Astrocyte of the spinal cord (primary cell): ENCODE measurements at regions not wholly inside any gene's neighbourhood (a gene's known extent, or its start where the extent isn't known, plus 50 kb on each side); places are given as distances from the start of the nearest gene placed in this dataset.

Experiments used
- DNase-seq: peaks from one replicate; pipeline ENCODE4 v3.0.0; 2011; ENCODE audit warnings: low read depth, low spot score
- H3K4me3 ChIP-seq: 2 replicates; pipeline ENCODE4 v1.5.1; 2011; ENCODE audit warnings: low read depth, mild to moderate bottlenecking, low read length, moderate library complexity
- in situ Hi-C: cut with HindIII; loops from 2 replicates; pipeline ENCODE4 v1.10.0; 2017; ENCODE audit warnings: low sequenced_read_pairs
- TF ChIP-seq, protein P1 (sequence below): IDR thresholded peaks from 2 replicates; pipeline ENCODE4 v1.5.1; 2012; ENCODE audit warnings: low read depth, mild to moderate bottlenecking, low read length, inconsistent platforms

DNA sequence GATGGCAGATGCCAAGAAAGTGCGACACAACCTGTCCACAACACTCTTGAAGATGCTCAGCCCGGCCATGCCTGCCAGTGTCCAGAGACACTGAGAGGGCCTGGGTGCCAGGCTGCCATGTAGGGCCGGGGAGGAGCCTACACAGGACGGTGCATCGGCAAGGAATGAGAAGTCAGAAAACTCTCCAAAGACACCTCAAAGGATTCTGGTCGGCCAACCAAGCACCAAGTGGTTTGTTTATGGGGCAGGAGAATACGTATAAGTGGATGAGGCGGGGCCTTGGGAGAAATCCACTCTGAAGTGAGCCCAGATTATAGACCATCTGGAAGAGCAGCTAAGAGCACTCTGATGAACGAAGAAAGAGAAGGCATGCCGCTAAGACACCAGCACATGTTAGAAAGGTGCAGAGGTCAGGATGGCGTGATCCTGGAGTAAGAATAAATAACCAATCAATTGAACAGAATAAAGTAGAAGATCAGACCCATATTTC lies 120.7 kb upstream of the FOXQ1 start:
- H3K4me3 ChIP-seq, result no peak overlapping the region
- TF ChIP-seq, protein P1, sequence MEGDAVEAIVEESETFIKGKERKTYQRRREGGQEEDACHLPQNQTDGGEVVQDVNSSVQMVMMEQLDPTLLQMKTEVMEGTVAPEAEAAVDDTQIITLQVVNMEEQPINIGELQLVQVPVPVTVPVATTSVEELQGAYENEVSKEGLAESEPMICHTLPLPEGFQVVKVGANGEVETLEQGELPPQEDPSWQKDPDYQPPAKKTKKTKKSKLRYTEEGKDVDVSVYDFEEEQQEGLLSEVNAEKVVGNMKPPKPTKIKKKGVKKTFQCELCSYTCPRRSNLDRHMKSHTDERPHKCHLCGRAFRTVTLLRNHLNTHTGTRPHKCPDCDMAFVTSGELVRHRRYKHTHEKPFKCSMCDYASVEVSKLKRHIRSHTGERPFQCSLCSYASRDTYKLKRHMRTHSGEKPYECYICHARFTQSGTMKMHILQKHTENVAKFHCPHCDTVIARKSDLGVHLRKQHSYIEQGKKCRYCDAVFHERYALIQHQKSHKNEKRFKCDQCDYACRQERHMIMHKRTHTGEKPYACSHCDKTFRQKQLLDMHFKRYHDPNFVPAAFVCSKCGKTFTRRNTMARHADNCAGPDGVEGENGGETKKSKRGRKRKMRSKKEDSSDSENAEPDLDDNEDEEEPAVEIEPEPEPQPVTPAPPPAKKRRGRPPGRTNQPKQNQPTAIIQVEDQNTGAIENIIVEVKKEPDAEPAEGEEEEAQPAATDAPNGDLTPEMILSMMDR, result no peak
- in situ Hi-C loops, result no loop called here
- no peak for DNase-seq

DNA sequence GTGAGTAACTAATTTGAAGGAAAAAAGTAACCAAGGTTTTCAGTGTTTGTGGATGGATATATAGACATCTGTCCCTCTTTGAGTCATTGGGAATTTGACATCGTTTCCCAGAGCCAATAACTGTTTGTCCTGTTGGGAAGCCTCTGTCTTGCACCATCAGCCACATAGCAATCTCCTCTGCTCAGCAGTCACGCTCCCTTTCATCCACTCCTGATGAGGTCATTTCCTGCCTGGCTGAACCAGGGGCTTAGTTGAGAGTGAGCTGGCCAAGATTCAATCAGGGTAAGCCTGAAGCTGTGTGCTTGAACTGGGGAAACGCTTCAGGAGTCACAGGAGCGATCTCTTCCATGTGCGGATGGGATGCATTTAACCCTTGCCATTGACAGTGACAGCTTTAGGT lies 121.5 kb upstream of the FOXQ1 start:
- in situ Hi-C loops, result no loop called here
- DNase-seq, result peak; percentile 69
- TF ChIP-seq, protein P1, result no peak
- H3K4me3 ChIP-seq, result no peak overlapping the region

DNA sequence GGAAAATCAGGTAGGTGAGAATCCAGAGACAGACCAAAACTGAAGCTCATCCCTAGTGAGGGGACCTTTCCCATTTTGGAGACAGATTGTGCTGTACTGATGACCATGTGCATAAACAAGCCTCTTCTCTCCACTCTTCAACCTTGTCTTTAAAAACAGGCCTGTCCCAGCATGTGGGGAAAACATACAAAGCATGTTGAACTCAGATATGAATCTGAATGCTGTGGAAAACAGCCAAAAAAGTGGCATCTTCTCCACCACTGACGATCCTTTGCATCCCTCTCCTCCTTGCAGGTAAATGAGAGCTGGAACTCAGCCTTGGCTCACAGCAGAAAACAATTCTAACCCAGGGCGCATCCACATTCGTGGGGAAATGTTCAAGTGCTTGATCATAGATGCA lies 123.7 kb upstream of the FOXQ1 start:
- in situ Hi-C loops, result no loop called here
- no peak overlapping the region for H3K4me3 ChIP-seq
- TF ChIP-seq, protein P1, result no peak
- no peak for DNase-seq

DNA sequence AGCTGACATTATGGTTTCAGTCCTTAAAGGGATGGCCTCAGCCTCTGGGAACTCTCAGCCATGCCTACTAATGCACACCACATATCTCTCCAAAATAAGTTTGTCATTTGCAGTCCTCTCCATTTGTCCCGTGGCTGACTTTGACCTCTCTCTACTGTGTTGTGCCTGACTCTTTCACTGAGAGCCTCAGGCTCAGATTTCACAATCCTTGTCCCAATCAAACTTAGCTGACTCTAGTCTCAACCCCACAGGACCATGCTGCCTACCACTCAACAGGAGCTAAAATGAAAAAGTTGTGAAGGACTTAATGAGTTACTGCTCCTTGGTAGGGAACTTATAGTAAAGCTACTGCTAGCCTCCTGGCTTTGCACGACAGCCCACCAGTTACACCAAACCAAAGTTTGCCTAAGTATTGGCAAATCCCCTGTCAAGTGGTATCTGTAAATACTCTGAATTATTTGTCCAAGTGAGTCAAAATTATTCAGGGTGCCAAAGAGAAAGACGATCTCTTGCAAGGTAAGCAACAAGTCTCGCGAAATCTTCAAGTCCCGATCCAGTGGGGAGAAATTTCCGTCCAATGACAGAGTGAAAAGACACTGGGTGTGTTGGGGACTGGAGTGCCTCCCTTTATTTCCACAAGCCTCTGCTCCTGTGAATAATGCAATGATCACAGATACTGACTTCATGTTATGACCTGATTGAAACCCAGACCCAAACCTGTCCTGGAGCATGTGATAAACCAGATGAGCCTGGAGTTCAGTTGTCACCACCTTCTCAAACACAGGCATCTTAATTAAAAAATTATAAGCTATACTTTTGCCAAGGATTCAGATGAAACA lies 124.4 kb upstream of the FOXQ1 start:
- TF ChIP-seq, protein P1, result no peak
- H3K4me3 ChIP-seq, result no peak overlapping the region
- DNase-seq, result no peak
- in situ Hi-C loops, result no loop called here

DNA sequence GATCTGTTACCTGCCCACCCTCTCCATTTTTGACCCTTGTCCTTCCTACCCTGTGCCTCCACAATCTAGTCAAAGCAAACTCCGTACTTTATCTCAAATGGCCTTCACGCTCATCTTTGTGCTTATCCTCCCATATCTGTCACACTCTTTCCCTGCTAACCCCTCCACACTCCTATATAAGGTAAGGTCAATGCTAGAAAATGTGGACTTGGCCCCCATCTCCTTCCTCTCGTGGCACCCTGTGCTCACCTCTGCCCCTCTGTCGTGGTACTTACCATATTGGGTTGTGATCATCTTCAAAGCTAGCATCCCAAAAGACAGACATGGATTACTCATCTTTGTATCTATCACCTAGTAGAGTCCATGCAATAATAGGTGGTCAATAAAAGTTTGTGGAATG lies 127.6 kb upstream of the FOXQ1 start:
- H3K4me3 ChIP-seq, result no peak overlapping the region
- TF ChIP-seq, protein P1, result no peak
- DNase-seq, result no peak
- in situ Hi-C loops, result no loop called here

DNA sequence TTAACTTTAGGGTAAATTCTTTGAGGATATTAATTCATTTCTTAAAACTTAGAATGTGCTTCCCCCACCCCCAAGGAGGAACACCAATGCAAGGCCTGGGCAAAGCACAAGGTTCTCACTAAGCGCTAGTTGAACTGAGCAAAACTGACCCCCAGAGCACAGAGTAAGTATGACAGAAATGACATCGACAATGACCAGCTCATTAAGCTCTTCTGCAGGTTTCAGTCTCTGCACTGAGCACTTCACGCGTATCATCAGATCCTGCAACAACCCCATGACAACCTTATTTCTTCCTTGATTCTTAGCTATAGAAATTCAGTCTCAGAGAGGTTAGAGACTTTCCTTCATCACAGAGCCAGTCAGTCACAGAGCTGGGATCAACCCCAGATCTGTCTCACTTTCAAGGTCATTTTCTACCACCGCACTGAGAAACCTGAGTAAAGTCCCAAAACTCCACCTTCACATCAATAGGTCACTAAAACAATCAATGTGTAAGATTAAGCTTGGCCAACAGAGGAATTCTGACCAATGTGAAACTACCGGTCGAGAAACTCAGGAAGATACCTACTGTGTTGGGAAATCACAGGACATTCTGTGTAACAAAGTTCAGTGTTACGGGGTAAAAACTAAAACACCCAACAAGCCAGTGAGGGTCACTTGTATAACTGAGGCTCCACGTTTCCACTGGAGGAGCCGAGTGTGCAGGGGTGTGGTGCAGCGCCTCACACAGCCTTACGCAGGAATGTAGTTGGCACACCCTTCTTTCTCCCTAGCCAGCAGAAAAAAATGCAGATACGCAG lies 129.0 kb upstream of the FOXQ1 start:
- H3K4me3 ChIP-seq, result no peak overlapping the region
- TF ChIP-seq, protein P1, result no peak
- no peak for DNase-seq
- in situ Hi-C loops, result no loop called here
